CD4-positive, alpha-beta T cell treated with Interleukin-6 for 4 hours (primary cell): ENCODE measurements at regions not wholly inside any gene's neighbourhood (a gene's known extent, or its start where the extent isn't known, plus 50 kb on each side); places are given as distances from the start of the nearest gene placed in this dataset.

Experiments used
- DNase-seq: peaks from one replicate; pipeline ENCODE4 v3.0.0-alpha.2; 2020; ENCODE audit warnings: mixed read lengths

DNA sequence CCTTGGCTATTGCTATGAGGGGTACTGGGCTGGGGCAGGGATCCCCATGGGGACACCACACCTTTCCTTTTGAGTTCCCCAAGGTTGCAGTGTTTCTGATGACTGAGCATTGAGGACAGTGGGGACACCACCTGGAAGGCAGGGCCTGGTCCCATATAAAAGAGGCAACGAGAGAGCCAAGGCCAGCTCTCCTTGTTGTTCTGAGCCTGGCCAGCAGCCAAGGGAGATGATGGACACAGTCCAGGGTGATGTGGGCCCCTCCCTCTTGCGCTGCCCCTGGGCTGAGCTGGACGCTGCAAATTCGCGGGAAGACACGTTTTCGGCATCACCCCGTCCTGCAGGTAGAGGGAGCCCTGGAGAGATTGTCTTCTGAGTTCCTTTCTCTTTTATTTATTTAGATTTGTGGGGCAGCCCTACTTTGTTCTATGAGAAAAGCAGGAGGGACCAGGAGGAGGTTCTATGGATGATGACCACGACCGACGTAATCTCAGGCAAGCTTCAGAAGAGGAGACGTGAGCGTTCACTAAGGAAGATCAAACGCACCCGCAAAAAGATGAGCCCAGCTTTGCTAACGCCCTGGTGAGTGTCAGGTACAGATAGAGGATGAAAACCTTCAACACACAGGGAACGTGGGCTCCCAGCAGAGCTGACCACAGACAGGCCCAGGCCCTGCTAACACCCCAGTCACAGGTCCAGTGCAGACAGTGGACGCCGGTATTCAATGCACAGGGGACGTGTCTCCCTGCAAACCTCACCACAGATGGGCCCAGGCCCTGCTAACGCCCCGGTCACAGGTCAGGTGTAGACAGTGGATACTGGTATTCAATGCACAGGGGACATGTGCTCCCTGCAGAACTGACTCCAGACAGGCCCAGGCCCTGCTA lies 97.4 kb downstream of the SHOX start:
- no peak for DNase-seq

DNA sequence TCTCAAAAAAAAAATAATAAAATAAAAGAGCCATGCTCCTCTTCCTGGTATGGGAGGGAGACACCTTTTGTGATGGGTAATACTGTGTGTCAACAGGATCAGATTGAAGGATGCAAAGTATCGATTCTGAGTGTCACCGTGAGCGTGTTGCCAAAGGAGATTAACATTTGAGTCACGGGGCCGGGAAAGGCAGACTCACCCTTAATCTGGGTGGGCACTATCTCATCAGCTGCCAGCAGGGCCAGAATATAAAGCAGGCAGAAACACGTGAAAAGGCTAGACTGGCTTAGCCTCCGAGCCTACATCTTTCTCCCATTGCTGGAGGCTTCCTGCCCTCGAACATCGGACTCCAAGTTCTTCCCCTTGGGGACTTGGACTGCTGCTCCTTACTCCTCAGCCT lies 95.4 kb downstream of the SHOX start:
- DNase-seq, result no peak

DNA sequence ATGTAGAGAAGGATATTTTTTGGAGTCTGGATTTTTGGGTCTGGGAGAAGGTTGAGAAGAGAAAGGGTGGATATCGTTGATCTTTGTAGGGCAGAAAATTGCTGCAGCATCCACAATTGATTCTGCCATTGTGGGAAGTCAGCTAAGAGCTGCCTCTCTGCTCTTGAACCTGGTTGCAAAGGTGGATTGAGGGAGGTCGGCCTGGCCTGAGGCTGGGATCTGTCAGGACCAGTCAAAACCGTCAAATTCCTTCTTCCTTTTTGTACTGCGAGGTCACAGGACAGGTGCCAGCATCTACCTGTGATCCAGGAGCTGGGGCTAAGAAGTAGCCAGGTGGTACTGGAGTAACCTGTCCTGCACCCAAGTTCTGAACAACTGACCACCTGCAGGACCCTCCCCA lies 93.7 kb downstream of the SHOX start:
- no peak for DNase-seq

DNA sequence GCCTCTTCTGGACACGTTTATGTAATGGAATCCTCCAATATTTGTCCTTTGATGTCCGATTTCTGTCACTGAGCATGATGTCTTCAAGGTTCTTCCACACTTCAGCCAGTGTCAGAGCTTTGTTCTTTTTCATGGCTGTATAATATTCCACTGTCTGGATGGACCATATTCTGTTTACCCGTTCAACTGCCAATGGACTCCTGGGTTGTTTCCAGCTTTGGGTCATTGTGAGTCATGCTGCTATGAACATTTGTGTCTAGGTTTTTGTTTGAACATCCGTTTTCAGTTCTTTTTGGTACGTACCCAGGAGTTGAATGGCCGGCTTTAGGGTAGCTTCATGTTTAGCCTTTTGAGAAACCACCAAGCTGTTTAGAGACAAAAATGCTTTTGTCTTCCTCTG lies 93.2 kb downstream of the SHOX start:
- no peak for DNase-seq

DNA sequence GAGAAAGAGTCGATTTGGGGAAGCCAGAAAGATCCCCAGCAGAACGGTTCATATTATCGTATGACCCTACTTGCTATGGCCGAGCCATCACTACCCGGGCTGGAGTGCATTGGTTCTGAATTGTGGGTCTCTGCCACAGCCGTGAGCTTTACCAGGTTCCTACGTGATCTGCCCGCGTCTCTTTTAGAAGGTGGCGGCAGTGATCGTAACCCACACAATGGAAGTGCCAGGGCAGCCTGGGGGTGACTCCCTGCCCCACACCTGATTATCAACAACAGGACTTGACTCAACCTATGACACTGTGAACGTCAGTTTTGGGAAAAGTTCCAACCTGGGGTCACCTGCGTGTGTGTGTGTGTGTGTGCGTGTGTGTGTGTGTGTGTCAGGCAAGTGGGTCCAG lies 90.8 kb downstream of the SHOX start:
- DNase-seq, result no peak

DNA sequence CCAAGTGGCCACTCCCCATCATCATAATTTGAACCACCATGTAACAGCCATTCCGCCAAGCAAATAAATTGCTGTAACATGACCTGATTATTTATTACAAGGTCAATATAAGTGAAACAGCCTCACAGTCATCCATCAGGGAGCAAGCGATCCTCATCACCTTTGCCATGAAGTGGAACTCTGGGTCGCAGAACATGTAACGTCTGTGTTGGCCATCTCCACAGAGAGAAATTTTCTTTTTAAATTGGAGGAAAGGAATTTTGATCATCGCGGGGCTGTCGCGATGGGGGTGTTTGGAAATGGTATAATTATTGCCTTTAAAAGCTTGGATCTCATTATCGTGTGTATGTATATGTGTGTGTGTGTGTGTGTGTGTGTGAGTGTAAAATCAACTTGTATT lies 90.2 kb downstream of the SHOX start:
- DNase-seq, result no peak

DNA sequence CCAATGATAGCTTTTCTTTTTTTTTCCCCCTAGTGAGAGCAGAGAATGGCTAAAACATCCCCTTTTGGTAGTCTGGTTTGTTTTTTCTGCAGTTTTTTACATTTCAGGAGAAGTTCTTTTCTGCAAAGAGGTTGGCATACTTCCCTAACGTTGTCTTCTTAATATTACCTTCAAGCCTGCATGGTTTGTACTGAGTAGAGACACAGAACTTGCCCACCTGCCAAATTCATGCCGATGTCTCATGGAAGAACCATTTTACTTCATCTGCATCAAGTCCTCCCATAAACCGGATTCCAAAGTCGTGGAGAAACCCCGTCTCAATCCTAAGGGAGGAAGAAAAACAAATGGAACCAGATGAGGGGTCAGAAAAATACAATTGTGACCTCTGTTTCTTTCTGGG lies 89.7 kb downstream of the SHOX start:
- DNase-seq, result no peak

DNA sequence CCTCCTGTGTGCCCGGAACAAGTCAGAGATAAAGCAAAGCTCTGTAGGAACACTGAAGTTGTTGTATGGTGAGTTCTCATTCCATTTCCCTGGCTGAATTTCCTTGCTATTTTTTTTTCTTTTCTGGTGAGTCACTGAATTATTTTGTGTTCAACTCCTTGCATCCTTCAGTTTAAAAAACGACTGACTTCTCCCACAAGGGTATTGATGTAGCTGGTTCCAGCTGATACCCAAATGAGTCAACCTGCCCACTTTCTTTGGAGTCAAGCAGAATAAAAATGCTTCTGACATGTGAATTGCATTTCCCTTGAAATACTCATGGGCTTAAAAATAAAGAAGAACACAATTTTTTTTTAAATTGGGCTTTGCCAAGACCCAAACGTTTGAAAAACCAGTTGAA lies 85.5 kb downstream of the SHOX start:
- DNase-seq, result no peak

DNA sequence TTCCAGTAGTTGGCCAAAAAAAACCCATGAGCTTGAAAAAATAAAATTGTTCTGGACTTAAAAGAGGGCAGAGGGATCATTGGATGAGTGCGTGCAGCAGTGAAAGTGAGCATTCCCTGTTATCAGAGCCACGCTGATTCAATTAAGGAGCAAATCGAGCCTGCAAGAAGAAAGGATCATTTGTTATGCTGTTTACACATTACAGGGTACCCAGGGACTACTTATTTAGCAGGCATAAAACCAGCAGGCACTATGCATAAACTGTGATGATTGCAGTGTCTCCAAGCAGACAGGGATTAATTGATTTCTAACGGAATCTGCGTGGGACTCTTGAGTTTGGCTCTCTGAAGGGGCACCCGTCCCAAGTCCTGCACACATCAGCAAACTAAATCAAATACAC lies 83.5 kb downstream of the SHOX start:
- no peak for DNase-seq
